Testis (tissue), 2 donors: ENCODE measurements at regions not wholly inside any gene's neighbourhood (a gene's known extent, or its start where the extent isn't known, plus 50 kb on each side); places are given as distances from the start of the nearest gene placed in this dataset.

Experiments used
- DNase-seq: peaks from one replicate; pipeline ENCODE4 v3.0.0-alpha.2; 2019
- H3K27ac ChIP-seq, 2 donors: fragments of 200-600 bp; sonication (generic); one replicate each; pipeline ENCODE4 v1.5.1; 2019
- H3K27me3 ChIP-seq: fragments of 200-600 bp; sonication (generic); one replicate; pipeline ENCODE4 v1.5.1; 2019
- H3K36me3 ChIP-seq: fragments of 200-600 bp; sonication (generic); one replicate; pipeline ENCODE4 v1.5.1; 2017; ENCODE audit warnings: low read depth; ENCODE audit errors: missing control alignments
- H3K4me1 ChIP-seq: fragments of 200-600 bp; sonication (generic); one replicate; pipeline ENCODE4 v1.5.1; 2019
- H3K4me3 ChIP-seq, 2 donors: fragments of 200-600 bp; sonication (generic); one replicate each; pipeline ENCODE4 v1.5.1; 2017 to 2019
- H3K9me3 ChIP-seq: fragments of 200-600 bp; sonication (generic); one replicate; pipeline ENCODE4 v1.5.1; 2017
- CTCF ChIP-seq, 3 experiments: fragments of 450-650 bp in 2 of 3; fragments of 200-600 bp in 1 of 3; sonication (generic) in 1 of 3; IDR thresholded peaks; one replicate each; pipeline ENCODE4 v1.5.1; 2016 to 2019; ENCODE audit warnings: antibody characterized with exemption in 3 of 3, mild to moderate bottlenecking in 2 of 3, moderate library complexity in 1 of 3
- POLR2A ChIP-seq: fragments of 450-650 bp; IDR thresholded peaks from one replicate; pipeline ENCODE4 v1.6.1; 2017; ENCODE audit warnings: antibody characterized with exemption, mild to moderate bottlenecking, moderate library complexity
- WGBS, 2 donors: methylation state at CpG; one replicate each; pipeline ENCODE4 v1.1.5; 2018; 5-methylcytosine and 5-hydroxymethylcytosine counted together
- intact Hi-C: fragments of 100-400 bp; cut with DNase I; formaldehyde crosslinking; loops from one replicate; pipeline ENCODE4 v1.15.1; 2023; ENCODE audit warnings: low total_unique reads

GRCh38 chr13:86378628-86379027 is 579.4 kb upstream of the SLITRK6 start:
- H3K4me3 ChIP-seq = no peak overlapping the region
- H3K9me3 ChIP-seq = no peaks in the 10 kb centered on the region
- H3K36me3 ChIP-seq = no peaks in the 10 kb centered on the region
- no peak for TF ChIP-seq CTCF (IDR thresholded peaks at IDR 0.05)
- no peak for TF ChIP-seq POLR2A
- 78 to 81% methylated on average over 2 of the region's 2 CpGs for WGBS, 2 donors
- no peaks in the 10 kb centered on the region for H3K27me3 ChIP-seq
- no peak overlapping the region for H3K27ac ChIP-seq
- no peak for DNase-seq
- H3K4me1 ChIP-seq = no peaks in the 10 kb centered on the region
- intact Hi-C loops = no loop called here

- no peaks in the 10 kb centered on the region for H3K36me3 ChIP-seq
- H3K27me3 ChIP-seq = no peaks in the 10 kb centered on the region
- intact Hi-C loops = no loop called here
- no peaks in the 10 kb centered on the region for H3K4me1 ChIP-seq
- no peak overlapping the region for H3K27ac ChIP-seq
- no peaks in the 10 kb centered on the region for H3K9me3 ChIP-seq
- no peak for DNase-seq
- 53 to 76% methylated on average over 3 to 4 of the region's 4 CpGs for WGBS, 2 donors
- no peak for TF ChIP-seq CTCF (IDR thresholded peaks at IDR 0.05)
- TF ChIP-seq POLR2A = no peak
- H3K4me3 ChIP-seq = no peak overlapping the region
Measured at GRCh38 chr13:86383151-86383550, 583.9 kb upstream of the SLITRK6 start.

- 63 to 69% methylated on average over 2 of the region's 2 CpGs for WGBS, 2 donors
- H3K27me3 ChIP-seq = no peaks in the 10 kb centered on the region
- no peaks in the 10 kb centered on the region for H3K9me3 ChIP-seq
- TF ChIP-seq CTCF (IDR thresholded peaks at IDR 0.05) (no peak), POLR2A (no peak)
- DNase-seq = no peak
- intact Hi-C loops = no loop called here
- no peaks in the 10 kb centered on the region for H3K36me3 ChIP-seq
- H3K4me3 ChIP-seq = no peak overlapping the region
- H3K4me1 ChIP-seq = no peaks in the 10 kb centered on the region
- no peak overlapping the region for H3K27ac ChIP-seq
Measured at GRCh38 chr13:86383561-86383960, 584.3 kb upstream of the SLITRK6 start.

GRCh38 chr13:86397635-86398034 is 598.4 kb upstream of the SLITRK6 start:
- no peaks in the 10 kb centered on the region for H3K4me1 ChIP-seq
- no peaks in the 10 kb centered on the region for H3K27me3 ChIP-seq
- WGBS, 2 donors = 77 to 86% methylated on average over 1 of the region's 1 CpG
- DNase-seq = no peak
- intact Hi-C loops = no loop called here
- TF ChIP-seq CTCF (IDR thresholded peaks at IDR 0.05) = no peak
- TF ChIP-seq POLR2A = no peak
- H3K4me3 ChIP-seq = no peak overlapping the region
- H3K36me3 ChIP-seq = no peaks in the 10 kb centered on the region
- no peaks in the 10 kb centered on the region for H3K9me3 ChIP-seq
- H3K27ac ChIP-seq = no peak overlapping the region

DNA sequence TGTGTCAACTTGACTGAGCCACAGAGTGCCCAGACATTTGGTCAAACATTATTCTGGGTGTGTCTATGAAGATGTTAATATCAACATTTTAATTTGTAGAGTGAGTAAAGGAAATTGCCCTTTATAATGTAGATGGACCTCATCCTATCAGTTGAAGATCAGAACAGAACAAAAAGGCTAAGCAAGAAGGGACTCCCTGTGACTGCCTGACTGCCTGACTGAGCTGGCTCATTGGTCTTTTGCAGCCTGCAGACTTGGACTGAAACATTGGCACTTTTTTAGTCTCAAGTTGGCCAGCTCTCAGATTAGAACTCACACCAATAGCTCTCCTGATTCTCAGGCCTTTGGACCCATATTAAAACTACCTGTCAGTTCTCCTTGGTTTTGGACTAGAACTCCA is 600.4 kb upstream of the SLITRK6 start:
- no peak for DNase-seq
- Histone ChIP-seq H3K27me3 (no peaks in the 10 kb centered on the region), H3K36me3 (no peaks in the 10 kb centered on the region), H3K4me1 (no peaks in the 10 kb centered on the region), H3K27ac (no peak overlapping the region), H3K9me3 (no peaks in the 10 kb centered on the region), H3K4me3 (no peak overlapping the region)
- intact Hi-C loops = no loop called here
- no peak for TF ChIP-seq CTCF (IDR thresholded peaks at IDR 0.05)
- no peak for TF ChIP-seq POLR2A
